Endodermal cell (in vitro differentiated cells): ENCODE measurements at regions not wholly inside any gene's neighbourhood (a gene's known extent, or its start where the extent isn't known, plus 50 kb on each side); places are given as distances from the start of the nearest gene placed in this dataset.

Experiments
- DNase-seq: peaks from one replicate; pipeline ENCODE4 v3.0.0-alpha.2; 2017
- H3K27ac ChIP-seq: 2 replicates; pipeline ENCODE4 v1.5.1; 2013; ENCODE audit warnings: mild to moderate bottlenecking, low read depth, low read length, moderate library complexity
- H3K27me3 ChIP-seq: 2 replicates; pipeline ENCODE4 v1.6.1; 2013; ENCODE audit warnings: mild to moderate bottlenecking, low read length, moderate library complexity; ENCODE audit not compliant: insufficient read depth, control insufficient read depth, poor library complexity, severe bottlenecking
- H3K36me3 ChIP-seq: 2 replicates; pipeline ENCODE4 v1.7.0; 2013; ENCODE audit warnings: mild to moderate bottlenecking, low read length, moderate library complexity; ENCODE audit not compliant: control insufficient read depth, insufficient read depth
- H3K4me1 ChIP-seq: one replicate; pipeline ENCODE4 v1.7.0; 2013; ENCODE audit warnings: low read length; ENCODE audit not compliant: control insufficient read depth, insufficient read depth
- H3K4me3 ChIP-seq: 2 replicates; pipeline ENCODE4 v1.5.1; 2013; ENCODE audit warnings: mild to moderate bottlenecking, low read length, moderate library complexity
- H3K9ac ChIP-seq: 2 replicates; pipeline ENCODE4 v1.6.1; 2013; ENCODE audit warnings: mild to moderate bottlenecking, low read length, moderate library complexity; ENCODE audit not compliant: poor library complexity, severe bottlenecking; ENCODE audit errors: extremely low read depth
- H3K9me3 ChIP-seq: 2 replicates; pipeline ENCODE4 v1.6.1; 2013; ENCODE audit warnings: mild to moderate bottlenecking, low read length, moderate library complexity; ENCODE audit not compliant: control insufficient read depth
- H3K27ac Mint-ChIP-seq: 2 replicates; pipeline ENCODE4 v1.8.0; 2020; ENCODE audit warnings: mixed read lengths
- H3K27me3 Mint-ChIP-seq: 2 replicates; pipeline ENCODE4 v1.8.0; 2021; ENCODE audit warnings: mild to moderate bottlenecking, mixed read lengths; ENCODE audit not compliant: insufficient read depth
- H3K36me3 Mint-ChIP-seq: 2 replicates; pipeline ENCODE4 v1.8.0; 2020; ENCODE audit warnings: low read depth, mixed read lengths
- H3K4me1 Mint-ChIP-seq: 2 replicates; pipeline ENCODE4 v1.8.0; 2020; ENCODE audit warnings: mixed read lengths
- H3K4me3 Mint-ChIP-seq: 2 replicates; pipeline ENCODE4 v1.8.0; 2020; ENCODE audit warnings: mild to moderate bottlenecking, moderate library complexity, mixed read lengths
- H3K9me3 Mint-ChIP-seq: 2 replicates; pipeline ENCODE4 v1.8.0; 2020; ENCODE audit warnings: mild to moderate bottlenecking, mixed read lengths
- WGBS, 2 experiments: methylation state at CpG; one replicate each; pipeline versions ENCODE4 v1.1.5 to v1.1.7; 2013; ENCODE audit warnings: missing lambda C conversion rate in 2 of 2, mixed read lengths in 1 of 2; ENCODE audit not compliant: insufficient coverage in 1 of 2, insufficient read length in 1 of 2; 5-methylcytosine and 5-hydroxymethylcytosine counted together
- TF ChIP-seq, protein P1 (sequence below): fragments of 200-600 bp; sonication (generic); conservative IDR thresholded peaks from 2 replicates; pipeline ENCODE4 v1.5.0; 2021; ENCODE audit warnings: antibody characterized with exemption, mild to moderate bottlenecking

DNA sequence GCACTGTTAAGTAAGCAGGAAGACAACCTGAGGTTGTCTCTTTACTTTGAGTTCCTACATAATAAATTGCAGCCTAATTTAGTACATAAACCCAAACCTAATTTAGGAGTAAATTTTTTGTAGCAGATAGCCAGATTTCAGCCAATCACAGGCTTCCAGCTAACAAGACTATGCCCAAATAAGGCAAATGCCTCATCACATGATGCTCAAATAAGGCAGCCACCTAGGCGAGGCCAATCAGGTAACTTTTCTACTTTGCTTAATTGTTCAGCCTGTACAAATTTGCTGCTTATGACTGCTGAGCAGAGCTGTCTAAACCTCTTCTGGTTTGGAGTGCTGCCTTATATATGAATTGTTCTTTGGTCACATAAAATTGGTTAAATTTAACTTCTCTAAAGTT lies 1118.7 kb upstream of the TMEM132C start:
- H3K27me3 ChIP-seq: no peaks in the 10 kb centered on the region
- Mint-ChIP-seq H3K4me3 (no peak overlapping the region), H3K4me1 (peaks cover 30% of the 10 kb centered on the region), H3K9me3 (peaks cover 10% of the 10 kb centered on the region), H3K36me3 (no peaks in the 10 kb centered on the region), H3K27ac (peak overlapping the region; percentile 48), H3K27me3 (no peaks in the 10 kb centered on the region)
- 88% methylated on average over 1 of the region's 1 CpG; no CpG with 5 or more reads in 1 of the 2 experiments for WGBS, 2 experiments
- no peak overlapping the region for H3K9ac ChIP-seq
- H3K27ac ChIP-seq: no peak overlapping the region
- H3K4me1 ChIP-seq: no peaks in the 10 kb centered on the region
- H3K4me3 ChIP-seq: no peak overlapping the region
- peaks cover 5% of the 10 kb centered on the region for H3K9me3 ChIP-seq
- TF ChIP-seq, protein P1, sequence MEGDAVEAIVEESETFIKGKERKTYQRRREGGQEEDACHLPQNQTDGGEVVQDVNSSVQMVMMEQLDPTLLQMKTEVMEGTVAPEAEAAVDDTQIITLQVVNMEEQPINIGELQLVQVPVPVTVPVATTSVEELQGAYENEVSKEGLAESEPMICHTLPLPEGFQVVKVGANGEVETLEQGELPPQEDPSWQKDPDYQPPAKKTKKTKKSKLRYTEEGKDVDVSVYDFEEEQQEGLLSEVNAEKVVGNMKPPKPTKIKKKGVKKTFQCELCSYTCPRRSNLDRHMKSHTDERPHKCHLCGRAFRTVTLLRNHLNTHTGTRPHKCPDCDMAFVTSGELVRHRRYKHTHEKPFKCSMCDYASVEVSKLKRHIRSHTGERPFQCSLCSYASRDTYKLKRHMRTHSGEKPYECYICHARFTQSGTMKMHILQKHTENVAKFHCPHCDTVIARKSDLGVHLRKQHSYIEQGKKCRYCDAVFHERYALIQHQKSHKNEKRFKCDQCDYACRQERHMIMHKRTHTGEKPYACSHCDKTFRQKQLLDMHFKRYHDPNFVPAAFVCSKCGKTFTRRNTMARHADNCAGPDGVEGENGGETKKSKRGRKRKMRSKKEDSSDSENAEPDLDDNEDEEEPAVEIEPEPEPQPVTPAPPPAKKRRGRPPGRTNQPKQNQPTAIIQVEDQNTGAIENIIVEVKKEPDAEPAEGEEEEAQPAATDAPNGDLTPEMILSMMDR: no peak
- DNase-seq: peak; percentile 43
- H3K36me3 ChIP-seq: no peaks in the 10 kb centered on the region

DNA sequence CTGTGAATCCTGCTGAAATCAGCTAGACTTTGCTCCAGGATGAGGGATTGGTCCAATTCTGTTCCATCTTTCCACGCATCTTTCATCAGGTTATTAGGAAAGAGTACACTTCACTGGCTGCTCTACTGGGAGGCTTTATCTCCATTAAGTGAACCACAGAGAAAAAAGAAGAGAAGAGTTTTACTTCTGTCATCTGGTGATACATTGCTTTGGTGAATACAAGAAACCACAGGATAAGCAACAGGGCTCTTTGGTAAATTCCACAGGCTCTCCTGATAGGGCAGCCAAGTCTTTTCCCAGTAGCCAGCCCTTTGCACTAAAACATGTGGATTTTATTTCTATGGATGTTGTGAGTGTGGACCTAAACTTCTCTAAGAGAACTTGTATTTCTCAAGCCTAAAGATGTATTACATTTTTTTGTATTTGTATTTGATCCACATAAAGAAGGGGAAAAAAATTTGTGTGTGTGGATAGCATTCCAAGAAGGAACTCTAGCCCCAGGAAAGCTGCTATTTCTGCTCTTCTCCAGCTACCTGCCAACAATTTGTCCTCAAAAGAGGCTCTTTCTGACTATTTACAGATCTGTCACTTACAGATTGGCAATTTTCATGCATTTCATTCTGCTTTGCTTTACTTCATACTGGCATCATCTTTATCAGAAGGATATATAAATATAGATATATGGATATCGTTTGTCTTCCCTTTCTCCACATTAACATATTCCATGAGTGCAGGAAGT lies 1117.6 kb upstream of the TMEM132C start:
- no peak overlapping the region for H3K4me3 Mint-ChIP-seq
- TF ChIP-seq, protein P1: no peak
- Histone ChIP-seq H3K9me3 (peaks cover 5% of the 10 kb centered on the region), H3K36me3 (no peaks in the 10 kb centered on the region), H3K4me3 (no peak overlapping the region), H3K27me3 (no peaks in the 10 kb centered on the region), H3K9ac (no peak overlapping the region), H3K4me1 (no peaks in the 10 kb centered on the region), H3K27ac (no peak overlapping the region)
- DNase-seq: no peak
- H3K4me1 Mint-ChIP-seq: peaks cover 28% of the 10 kb centered on the region
- H3K9me3 Mint-ChIP-seq: peaks cover 10% of the 10 kb centered on the region
- WGBS, 2 experiments: 88 to 96% methylated on average over 1 of the region's 2 CpGs
- no peak overlapping the region for H3K27ac Mint-ChIP-seq
- no peaks in the 10 kb centered on the region for H3K36me3 Mint-ChIP-seq
- H3K27me3 Mint-ChIP-seq: peaks cover 3% of the 10 kb centered on the region

DNA sequence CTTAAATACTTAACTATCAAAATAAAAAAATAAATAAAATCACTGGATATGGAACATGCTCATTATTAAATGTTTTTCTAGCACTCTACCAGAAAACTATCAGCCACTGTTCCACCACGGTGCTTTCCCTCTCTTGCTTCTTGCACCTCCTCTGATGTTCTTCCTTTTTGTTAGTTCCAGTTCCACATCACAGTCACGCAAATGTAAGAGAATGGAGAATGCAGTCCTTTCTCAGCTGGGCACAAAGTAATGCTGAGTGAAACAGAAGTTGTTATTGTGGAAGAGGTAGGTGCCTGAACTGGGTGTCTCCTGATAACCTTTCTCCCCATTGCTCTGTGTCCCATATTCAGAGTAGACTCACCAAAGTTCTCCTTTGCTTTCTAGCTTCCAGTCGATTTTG lies 1116.9 kb upstream of the TMEM132C start:
- Mint-ChIP-seq H3K36me3 (no peaks in the 10 kb centered on the region), H3K27me3 (peaks cover 3% of the 10 kb centered on the region), H3K4me1 (peaks cover 28% of the 10 kb centered on the region), H3K9me3 (peaks cover 10% of the 10 kb centered on the region), H3K4me3 (no peak overlapping the region), H3K27ac (no peak overlapping the region)
- H3K36me3 ChIP-seq: no peaks in the 10 kb centered on the region
- WGBS, 2 experiments: 81 to 82% methylated on average over 2 to 3 of the region's 3 CpGs
- peak; percentile 28 for DNase-seq
- TF ChIP-seq, protein P1: no peak
- H3K4me1 ChIP-seq: no peaks in the 10 kb centered on the region
- no peak overlapping the region for H3K27ac ChIP-seq
- peaks cover 5% of the 10 kb centered on the region for H3K9me3 ChIP-seq
- H3K4me3 ChIP-seq: no peak overlapping the region
- no peaks in the 10 kb centered on the region for H3K27me3 ChIP-seq
- no peak overlapping the region for H3K9ac ChIP-seq
